Adrenal gland (tissue), 9 donors: ENCODE measurements at regions not wholly inside any gene's neighbourhood (a gene's known extent, or its start where the extent isn't known, plus 50 kb on each side); places are given as distances from the start of the nearest gene placed in this dataset.

ENCODE experiments used
- DNase-seq, 7 donors: peaks; one replicate each; pipeline ENCODE4 v3.0.0-alpha.2; 2019 to 2020
- H3K27ac ChIP-seq, 5 donors: fragments of 200-600 bp; sonication (generic) in 4 of 5; 1 replicate in 3 of 5; 2 replicates in 2 of 5; pipeline versions ENCODE4 v1.5.1 to v1.8.0; 2016 to 2020; ENCODE audit warnings: mild to moderate bottlenecking in 1 of 5
- H3K27me3 ChIP-seq: fragments of 200-600 bp; 2 replicates; pipeline ENCODE4 v1.8.0; 2021
- H3K36me3 ChIP-seq, 2 donors: fragments of 200-600 bp; replicated peaks in 1 of 2; 1 replicate in 1 of 2; 2 replicates in 1 of 2; pipeline versions ENCODE4 v1.5.1 to v1.8.0; 2018 to 2022
- H3K4me1 ChIP-seq, 2 donors: fragments of 200-600 bp; replicated peaks in 1 of 2; 1 replicate in 1 of 2; 2 replicates in 1 of 2; pipeline versions ENCODE4 v1.5.1 to v1.8.0; 2018 to 2021
- H3K4me3 ChIP-seq, 4 donors: fragments of 200-600 bp; sonication (generic) in 3 of 4; one replicate each; pipeline ENCODE4 v1.5.1; 2016 to 2018
- H3K9me3 ChIP-seq, 3 donors: fragments of 200-600 bp; sonication (generic) in 1 of 3; replicated peaks in 1 of 3; 1 replicate in 2 of 3; 2 replicates in 1 of 3; pipeline versions ENCODE4 v1.5.1 to v1.8.0; 2016 to 2021
- POLR2A ChIP-seq, 2 donors: fragments of 450-650 bp; IDR thresholded peaks; one replicate each; pipeline ENCODE4 v1.6.1; 2017; ENCODE audit warnings: antibody characterized with exemption in 2 of 2, mild to moderate bottlenecking in 2 of 2, moderate library complexity in 1 of 2
- WGBS, 4 donors: extraction: QIAGEN DNeasy Blood & Tissue Kit in 2 of 4; methylation state at CpG; one replicate each; pipeline versions ENCODE4 v1.1.5 to v1.1.7; 2013 to 2017; 5-methylcytosine and 5-hydroxymethylcytosine counted together
- intact Hi-C, 2 donors: fragments of 100-400 bp; cut with DNase I; formaldehyde crosslinking; loops; one replicate each; pipeline versions ENCODE4 v1.14.1 to v1.15.0; 2022 to 2023
- TF ChIP-seq, protein P1 (sequence below), 6 experiments: fragments of 450-650 bp in 4 of 6; fragments of 200-600 bp in 2 of 6; sonication (generic) in 1 of 6; IDR thresholded peaks; 1 replicate in 5 of 6; 2 replicates in 1 of 6; pipeline versions ENCODE4 v1.5.1 to v1.8.0; 2016 to 2021; ENCODE audit warnings: antibody characterized with exemption in 6 of 6, mild to moderate bottlenecking in 2 of 6, moderate library complexity in 1 of 6
- donor health status: healthy with polysubstance abuse.
- donor health status: Bipolar disorder and iron deficiency.
- donor health status: DM: yes; HTN: yes; CAD: no.
- donor health status: DM: no; HTN: no; CAD: no.
- donor health status: DM: no; HTN: no; CAD: no.

DNA sequence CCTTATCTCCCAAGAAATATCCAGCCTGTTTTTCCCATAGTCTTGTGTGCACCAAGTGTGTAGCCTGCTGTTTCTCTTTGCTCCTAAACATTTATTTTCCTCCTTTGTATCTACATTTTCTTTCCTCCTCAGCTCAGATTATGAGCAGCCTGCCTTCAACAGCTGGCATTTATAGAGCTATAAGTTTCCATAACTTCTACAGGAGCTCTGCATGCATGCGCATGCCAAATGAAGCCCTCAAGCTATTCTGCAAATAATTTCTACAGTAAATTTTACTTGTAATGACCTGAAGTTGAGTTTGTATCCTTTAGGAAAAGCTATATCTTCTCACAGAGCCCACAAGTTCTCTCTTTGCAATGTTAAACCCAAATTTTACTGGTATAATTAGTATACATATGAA lies 699.5 kb downstream of the CETN3 start:
- H3K27me3 ChIP-seq, result no peaks in the 10 kb centered on the region
- DNase-seq, result no peak
- TF ChIP-seq POLR2A (IDR thresholded peaks at IDR 0.05), result no peak
- TF ChIP-seq, protein P1, sequence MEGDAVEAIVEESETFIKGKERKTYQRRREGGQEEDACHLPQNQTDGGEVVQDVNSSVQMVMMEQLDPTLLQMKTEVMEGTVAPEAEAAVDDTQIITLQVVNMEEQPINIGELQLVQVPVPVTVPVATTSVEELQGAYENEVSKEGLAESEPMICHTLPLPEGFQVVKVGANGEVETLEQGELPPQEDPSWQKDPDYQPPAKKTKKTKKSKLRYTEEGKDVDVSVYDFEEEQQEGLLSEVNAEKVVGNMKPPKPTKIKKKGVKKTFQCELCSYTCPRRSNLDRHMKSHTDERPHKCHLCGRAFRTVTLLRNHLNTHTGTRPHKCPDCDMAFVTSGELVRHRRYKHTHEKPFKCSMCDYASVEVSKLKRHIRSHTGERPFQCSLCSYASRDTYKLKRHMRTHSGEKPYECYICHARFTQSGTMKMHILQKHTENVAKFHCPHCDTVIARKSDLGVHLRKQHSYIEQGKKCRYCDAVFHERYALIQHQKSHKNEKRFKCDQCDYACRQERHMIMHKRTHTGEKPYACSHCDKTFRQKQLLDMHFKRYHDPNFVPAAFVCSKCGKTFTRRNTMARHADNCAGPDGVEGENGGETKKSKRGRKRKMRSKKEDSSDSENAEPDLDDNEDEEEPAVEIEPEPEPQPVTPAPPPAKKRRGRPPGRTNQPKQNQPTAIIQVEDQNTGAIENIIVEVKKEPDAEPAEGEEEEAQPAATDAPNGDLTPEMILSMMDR (IDR thresholded peaks at IDR 0.05), result no peak
- WGBS, 4 donors, result 88 to 99% (median 96%) methylated on average over 1 of the region's 1 CpG
- H3K27ac ChIP-seq, result no peak overlapping the region
- intact Hi-C loops, result no loop called here
- peaks cover 0 to 4% of the 10 kb centered on the region in 2 donors for H3K4me1 ChIP-seq
- no peaks in the 10 kb centered on the region for H3K9me3 ChIP-seq
- no peak overlapping the region for H3K4me3 ChIP-seq
- no peaks in the 10 kb centered on the region for H3K36me3 ChIP-seq

DNA sequence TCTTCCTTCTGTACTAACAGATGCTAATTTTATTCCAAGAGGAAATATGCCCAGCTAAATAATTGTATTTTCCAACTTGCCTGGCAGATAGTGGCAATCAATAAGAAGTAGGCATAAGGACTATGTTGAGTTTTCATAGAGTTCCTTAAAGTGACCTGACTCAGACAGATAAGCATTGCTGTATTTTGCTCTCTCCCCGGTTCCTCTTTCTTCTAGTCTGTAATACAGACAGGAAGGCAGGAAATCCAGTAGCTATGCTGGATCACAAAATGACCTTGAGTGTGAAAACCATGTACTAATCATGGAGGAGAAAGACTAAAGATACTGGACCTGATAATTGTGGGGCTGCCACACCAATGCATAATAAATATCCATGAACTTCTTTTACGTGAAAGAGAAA lies 701.7 kb downstream of the CETN3 start:
- H3K9me3 ChIP-seq, result no peaks in the 10 kb centered on the region
- TF ChIP-seq POLR2A (IDR thresholded peaks at IDR 0.05), result no peak
- TF ChIP-seq, protein P1 (IDR thresholded peaks at IDR 0.05), result no peak
- no peaks in the 10 kb centered on the region for H3K36me3 ChIP-seq
- H3K27ac ChIP-seq, result no peak overlapping the region
- peaks cover 0 to 4% of the 10 kb centered on the region in 2 donors for H3K4me1 ChIP-seq
- H3K27me3 ChIP-seq, result no peaks in the 10 kb centered on the region
- DNase-seq, result no peak
- intact Hi-C loops, result no loop called here
- no peak overlapping the region for H3K4me3 ChIP-seq
- 51 to 58% (median 53%) methylated on average over 2 of the region's 2 CpGs for WGBS, 4 donors

DNA sequence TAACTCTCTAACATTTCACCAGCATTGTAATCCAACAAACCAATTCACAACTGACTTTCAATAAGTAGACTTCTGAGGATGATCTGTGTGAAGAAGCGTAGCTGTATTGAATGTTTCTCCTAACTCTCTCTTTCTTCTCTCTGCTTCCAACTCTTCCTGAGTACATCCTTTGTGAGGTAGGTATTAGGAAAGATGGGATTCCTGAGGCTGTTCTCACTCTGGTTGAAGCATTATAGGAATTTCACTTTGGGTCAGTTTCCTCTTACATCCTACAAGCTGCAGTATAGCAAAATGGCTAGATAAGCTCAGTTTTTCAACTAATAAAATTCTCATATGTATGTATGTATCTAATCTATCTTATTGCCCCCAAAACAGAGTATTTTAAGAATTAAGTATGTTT lies 702.8 kb downstream of the CETN3 start:
- Histone ChIP-seq H3K27ac (no peak overlapping the region), H3K36me3 (no peaks in the 10 kb centered on the region), H3K4me3 (no peak overlapping the region), H3K9me3 (no peaks in the 10 kb centered on the region), H3K4me1 (peaks cover 0 to 4% of the 10 kb centered on the region in 2 donors), H3K27me3 (no peaks in the 10 kb centered on the region)
- DNase-seq, result no peak
- TF ChIP-seq, protein P1 (IDR thresholded peaks at IDR 0.05), result no peak
- no peak for TF ChIP-seq POLR2A (IDR thresholded peaks at IDR 0.05)
- intact Hi-C loops, result no loop called here
- WGBS, 4 donors, result 95 to 100% (median 97%) methylated on average over 1 of the region's 1 CpG

DNA sequence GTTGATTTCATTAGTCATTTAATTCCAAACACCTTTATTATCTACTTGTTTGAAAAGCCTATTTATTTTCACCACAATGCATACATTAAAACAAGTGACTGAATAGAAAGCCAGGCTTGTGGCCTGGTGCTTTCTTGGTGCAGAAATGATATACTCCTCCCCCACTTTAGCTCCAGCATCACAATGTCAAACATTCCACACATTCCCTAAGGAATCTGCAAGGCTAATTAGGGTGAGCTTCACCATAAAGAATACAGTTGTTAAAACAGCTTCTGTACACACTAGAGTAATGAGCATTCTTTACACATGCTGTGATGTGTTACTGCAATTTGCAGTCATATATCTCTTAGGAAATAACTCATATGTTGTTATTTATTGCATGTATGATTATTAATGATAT lies 705.7 kb downstream of the CETN3 start:
- H3K36me3 ChIP-seq, result no peaks in the 10 kb centered on the region
- no peaks in the 10 kb centered on the region for H3K9me3 ChIP-seq
- no peak for TF ChIP-seq POLR2A (IDR thresholded peaks at IDR 0.05)
- TF ChIP-seq, protein P1 (IDR thresholded peaks at IDR 0.05), result no peak
- intact Hi-C loops, result no loop called here
- no peaks in the 10 kb centered on the region for H3K4me1 ChIP-seq
- no peak overlapping the region for H3K4me3 ChIP-seq
- no peak for DNase-seq
- no peak overlapping the region for H3K27ac ChIP-seq
- no peaks in the 10 kb centered on the region for H3K27me3 ChIP-seq
